Common myeloid progenitor, CD34-positive (primary cell): ENCODE measurements at regions not wholly inside any gene's neighbourhood (a gene's known extent, or its start where the extent isn't known, plus 50 kb on each side); places are given as distances from the start of the nearest gene placed in this dataset.

ENCODE experiments used
- CTCF ChIA-PET: fragments of 350-600 bp; sonication (Branson Sonifier 250); formaldehyde crosslinking; loops from one replicate; lab custom pipeline; 2021; ENCODE audit warnings: antibody characterized with exemption; lab: Charles Lee
- POLR2A ChIA-PET: fragments of 350-600 bp; sonication (Branson Sonifier 250); formaldehyde crosslinking; loops from one replicate; lab custom pipeline; 2021; ENCODE audit warnings: antibody characterized with exemption; lab: Charles Lee
- DNase-seq, 3 donors: peaks; one replicate each; pipeline versions ENCODE4 v3.0.0 to v3.0.0-alpha.2; 2013
- H3K27ac ChIP-seq, 2 experiments: 1 replicate in 1 of 2; 2 replicates in 1 of 2; pipeline ENCODE4 v1.7.0; 2013; ENCODE audit warnings: inconsistent platforms in 2 of 2, low read length in 2 of 2, mild to moderate bottlenecking in 2 of 2, low read depth in 1 of 2, moderate library complexity in 1 of 2; ENCODE audit not compliant: severe bottlenecking in 2 of 2, insufficient read depth in 1 of 2, poor library complexity in 1 of 2
- H3K27me3 ChIP-seq, 5 experiments: replicated peaks in 2 of 5; 1 replicate in 3 of 5; 2 replicates in 2 of 5; pipeline versions ENCODE4 v1.6.1 to v1.7.0; 2013; ENCODE audit warnings: low read length in 4 of 5, mild to moderate bottlenecking in 2 of 5, moderate library complexity in 2 of 5, inconsistent platforms in 1 of 5; ENCODE audit not compliant: insufficient read depth in 5 of 5, control insufficient read depth in 4 of 5
- H3K36me3 ChIP-seq, 4 experiments: 1 replicate in 2 of 4; 2 replicates in 2 of 4; pipeline versions ENCODE4 v1.6.1 to v1.7.0; 2013; ENCODE audit warnings: low read length in 3 of 4, control low read depth in 1 of 4, mild to moderate bottlenecking in 1 of 4; ENCODE audit not compliant: control insufficient read depth in 4 of 4, insufficient read depth in 4 of 4
- H3K4me1 ChIP-seq, 4 experiments: 1 replicate in 3 of 4; 2 replicates in 1 of 4; pipeline versions ENCODE4 v1.6.1 to v1.7.1; 2013; ENCODE audit warnings: low read length in 3 of 4, mild to moderate bottlenecking in 3 of 4, control low read depth in 1 of 4, inconsistent platforms in 1 of 4, moderate library complexity in 1 of 4; ENCODE audit not compliant: control insufficient read depth in 4 of 4, insufficient read depth in 4 of 4; ENCODE audit errors: control extremely low read depth in 1 of 4
- H3K4me3 ChIP-seq, 7 experiments: 1 replicate in 4 of 7; 2 replicates in 3 of 7; pipeline versions ENCODE4 v1.5.1 to v1.7.0; 2013; ENCODE audit warnings: mild to moderate bottlenecking in 7 of 7, low read length in 6 of 7, moderate library complexity in 6 of 7, inconsistent platforms in 2 of 7, low read depth in 2 of 7, control low read depth in 1 of 7; ENCODE audit not compliant: insufficient read depth in 4 of 7, control insufficient read depth in 1 of 7; ENCODE audit errors: extremely low read depth in 1 of 7
- H3K9me3 ChIP-seq, 5 experiments: 1 replicate in 4 of 5; 2 replicates in 1 of 5; pipeline versions ENCODE4 v1.6.1 to v1.7.1; 2013; ENCODE audit warnings: low read length in 4 of 5, mild to moderate bottlenecking in 2 of 5, inconsistent platforms in 1 of 5, low read depth in 1 of 5, moderate library complexity in 1 of 5; ENCODE audit not compliant: control insufficient read depth in 4 of 5, insufficient read depth in 2 of 5; ENCODE audit errors: control extremely low read depth in 1 of 5
- WGBS: methylation state at CpG from one replicate; pipeline ENCODE4 v1.1.5; 2013; ENCODE audit not compliant: insufficient coverage; 5-methylcytosine and 5-hydroxymethylcytosine counted together

GRCh38 chr15:69815793-69816192 is 281.9 kb downstream of the TLE3 start:
- POLR2A ChIA-PET = no interaction called here
- CTCF ChIA-PET = no interaction called here
- Histone ChIP-seq H3K36me3 (no peaks in the 10 kb centered on the region), H3K4me3 (no peak overlapping the region), H3K9me3 (no peaks in the 10 kb centered on the region), H3K27ac (no peak overlapping the region), H3K4me1 (peaks cover 2 to 21% (median 8%) of the 10 kb centered on the region in 4 experiments), H3K27me3 (no peaks in the 10 kb centered on the region)
- peak in 2 of 3 donors; percentile 39 to 44 for DNase-seq
- 43% methylated on average over 1 of the region's 2 CpGs for WGBS

GRCh38 chr15:69816522-69816921 is 281.2 kb downstream of the TLE3 start:
- Histone ChIP-seq H3K4me3 (no peak overlapping the region), H3K4me1 (peaks cover 0 to 16% (median 3%) of the 10 kb centered on the region in 4 experiments), H3K27me3 (no peaks in the 10 kb centered on the region), H3K36me3 (no peaks in the 10 kb centered on the region), H3K9me3 (no peaks in the 10 kb centered on the region), H3K27ac (no peak overlapping the region)
- 77% methylated on average over 2 of the region's 2 CpGs for WGBS
- CTCF ChIA-PET = interaction anchor here (1.5 kb wide), 1 partner anchor 12 kb away, joined by 6 read pairs; no protein-coding TSS in a partner anchor
- POLR2A ChIA-PET = no interaction called here
- DNase-seq = no peak

GRCh38 chr15:69818529-69818928 is 279.2 kb downstream of the TLE3 start:
- 91% methylated on average over 8 of the region's 8 CpGs for WGBS
- Histone ChIP-seq H3K9me3 (no peaks in the 10 kb centered on the region), H3K4me3 (no peak overlapping the region), H3K4me1 (peaks cover 0 to 9% (median 0%) of the 10 kb centered on the region in 4 experiments), H3K36me3 (no peaks in the 10 kb centered on the region), H3K27me3 (no peaks in the 10 kb centered on the region), H3K27ac (no peak overlapping the region)
- CTCF ChIA-PET = no interaction called here
- DNase-seq = no peak
- POLR2A ChIA-PET = interaction anchor here (0.7 kb wide), 1 partner anchor 87 kb away, joined by 3 read pairs; no protein-coding TSS in a partner anchor

GRCh38 chr15:69819371-69819770 is 278.3 kb downstream of the TLE3 start:
- H3K27ac ChIP-seq = no peak overlapping the region
- H3K4me3 ChIP-seq = no peak overlapping the region
- CTCF ChIA-PET = interaction anchor here (1.6 kb wide), 1 partner anchor 11 kb away, joined by 5 read pairs; no protein-coding TSS in a partner anchor
- H3K9me3 ChIP-seq = no peaks in the 10 kb centered on the region
- no peaks in the 10 kb centered on the region for H3K27me3 ChIP-seq
- 96% methylated on average over 3 of the region's 3 CpGs for WGBS
- DNase-seq = no peak
- H3K36me3 ChIP-seq = no peaks in the 10 kb centered on the region
- POLR2A ChIA-PET = interaction anchor here (0.7 kb wide), 1 partner anchor 87 kb away, joined by 3 read pairs; no protein-coding TSS in a partner anchor
- H3K4me1 ChIP-seq = peaks cover 0 to 9% (median 0%) of the 10 kb centered on the region in 4 experiments

GRCh38 chr15:69820819-69821218 is 276.9 kb downstream of the TLE3 start:
- 85% methylated on average over 7 of the region's 7 CpGs for WGBS
- no peak for DNase-seq
- Histone ChIP-seq H3K27me3 (no peaks in the 10 kb centered on the region), H3K4me1 (peaks cover 0 to 7% (median 0%) of the 10 kb centered on the region in 4 experiments), H3K36me3 (no peaks in the 10 kb centered on the region), H3K4me3 (no peak overlapping the region), H3K9me3 (no peaks in the 10 kb centered on the region), H3K27ac (no peak overlapping the region)
- POLR2A ChIA-PET = no interaction called here
- CTCF ChIA-PET = interaction anchor here (0.9 to 1.4 kb wide), 3 partner anchors 9 to 15 kb away, joined by 3 read pairs; no protein-coding TSS in a partner anchor

- H3K27ac ChIP-seq = no peak overlapping the region
- POLR2A ChIA-PET = no interaction called here
- no peak for DNase-seq
- peaks cover 0 to 2% (median 0%) of the 10 kb centered on the region in 4 experiments for H3K4me1 ChIP-seq
- CTCF ChIA-PET = no interaction called here
- WGBS = 86% methylated on average over 3 of the region's 8 CpGs
- no peaks in the 10 kb centered on the region for H3K36me3 ChIP-seq
- H3K4me3 ChIP-seq = no peak overlapping the region
- no peaks in the 10 kb centered on the region for H3K9me3 ChIP-seq
- no peaks in the 10 kb centered on the region for H3K27me3 ChIP-seq
Observed at GRCh38 chr15:69823223-69823907, 274.4 kb downstream of the TLE3 start.

GRCh38 chr15:69824075-69824876 is 273.4 kb downstream of the TLE3 start:
- CTCF ChIA-PET = no interaction called here
- Histone ChIP-seq H3K9me3 (no peaks in the 10 kb centered on the region), H3K27me3 (no peaks in the 10 kb centered on the region), H3K4me1 (peaks cover 0 to 2% (median 0%) of the 10 kb centered on the region in 4 experiments), H3K36me3 (no peaks in the 10 kb centered on the region), H3K27ac (no peak overlapping the region), H3K4me3 (no peak overlapping the region)
- POLR2A ChIA-PET = no interaction called here
- no peak for DNase-seq
- 100% methylated on average over 4 of the region's 9 CpGs for WGBS
